OCI-LY1 (cell line): ENCODE measurements at regions not wholly inside any gene's neighbourhood (a gene's known extent, or its start where the extent isn't known, plus 50 kb on each side); places are given as distances from the start of the nearest gene placed in this dataset.

Source experiments
- H2AFZ ChIP-seq: fragments of 200-600 bp; sonication (generic), shearing (Covaris generic); 2 replicates; pipeline ENCODE4 v1.6.0; 2014; ENCODE audit warnings: antibody characterized with exemption, mild to moderate bottlenecking, low read length
- H3F3A ChIP-seq: fragments of 200-600 bp; sonication (generic), shearing (Covaris generic); 2 replicates; pipeline ENCODE4 v1.6.0; 2014; ENCODE audit warnings: mild to moderate bottlenecking, antibody characterized with exemption, low read length, moderate library complexity; ENCODE audit not compliant: insufficient read depth
- H3K27ac ChIP-seq: fragments of 200-600 bp; sonication (generic); 2 replicates; pipeline ENCODE4 v1.5.1; 2014; ENCODE audit warnings: low read length, mixed run types, mild to moderate bottlenecking, low read depth; ENCODE audit not compliant: poor library complexity, severe bottlenecking
- H3K27me3 ChIP-seq: fragments of 200-600 bp; sonication (generic); 2 replicates; pipeline ENCODE4 v1.6.0; 2014; ENCODE audit warnings: antibody characterized with exemption, mild to moderate bottlenecking, low read length, moderate library complexity; ENCODE audit not compliant: insufficient read depth
- H3K36me3 ChIP-seq: fragments of 200-600 bp; sonication (generic); 2 replicates; pipeline ENCODE4 v1.6.1; 2014; ENCODE audit warnings: mild to moderate bottlenecking, antibody characterized with exemption, low read length, moderate library complexity, mixed read lengths; ENCODE audit not compliant: insufficient read depth
- H3K4me1 ChIP-seq: fragments of 200-600 bp; sonication (generic); 2 replicates; pipeline ENCODE4 v1.5.1; 2014; ENCODE audit warnings: mild to moderate bottlenecking, low read length, moderate library complexity; ENCODE audit not compliant: insufficient read depth, severe bottlenecking
- H3K4me2 ChIP-seq: fragments of 200-600 bp; sonication (generic), shearing (Covaris generic); 2 replicates; pipeline ENCODE4 v1.6.1; 2014; ENCODE audit warnings: low read length
- H3K4me3 ChIP-seq: fragments of 200-600 bp; sonication (generic); 2 replicates; pipeline ENCODE4 v1.5.1; 2014; ENCODE audit warnings: low read length, low read depth, mild to moderate bottlenecking, mixed read lengths; ENCODE audit not compliant: poor library complexity, severe bottlenecking
- H3K79me2 ChIP-seq: fragments of 200-600 bp; shearing (Covaris generic); 2 replicates; pipeline ENCODE4 v1.6.1; 2016; ENCODE audit warnings: mixed run types, low read length, mixed read lengths; ENCODE audit not compliant: insufficient read depth
- H3K9ac ChIP-seq: fragments of 200-600 bp; sonication (generic), shearing (Covaris generic); 2 replicates; pipeline ENCODE4 v1.6.1; 2014; ENCODE audit warnings: mild to moderate bottlenecking, low read length, mixed read lengths
- H3K9me2 ChIP-seq: fragments of 200-600 bp; sonication (generic), shearing (Covaris generic); 2 replicates; pipeline ENCODE4 v1.6.1; 2014; ENCODE audit warnings: low read depth, mild to moderate bottlenecking, low read length, mixed read lengths
- H3K9me3 ChIP-seq: fragments of 200-600 bp; shearing (Covaris generic); 2 replicates; pipeline ENCODE4 v1.6.1; 2014; ENCODE audit warnings: low read length, mixed read lengths
- H4K20me1 ChIP-seq: fragments of 200-600 bp; sonication (generic), shearing (Covaris generic); 2 replicates; pipeline ENCODE4 v1.6.0; 2016; ENCODE audit warnings: mild to moderate bottlenecking, low read length; ENCODE audit not compliant: insufficient read depth
- CTCF ChIP-seq: fragments of 200-600 bp; sonication (generic), shearing (Covaris generic); IDR thresholded peaks from 2 replicates; pipeline ENCODE4 v1.5.1; 2017; ENCODE audit warnings: mild to moderate bottlenecking, antibody characterized with exemption, low read length, moderate library complexity, mixed read lengths
- EZH2 ChIP-seq: fragments of 200-600 bp; sonication (generic), shearing (Covaris generic); IDR thresholded peaks from 2 replicates; pipeline ENCODE4 v1.8.0; 2017; ENCODE audit warnings: borderline replicate concordance, mixed run types, mild to moderate bottlenecking, antibody characterized with exemption, low read length, moderate library complexity, mixed read lengths

GRCh38 chr14:65928995-65929394, 516.5 kb downstream of the FUT8 start:
- Histone ChIP-seq H3F3A (no peaks in the 10 kb centered on the region), H4K20me1 (no peaks in the 10 kb centered on the region), H3K9ac (no peak overlapping the region), H2AFZ (no peak overlapping the region), H3K79me2 (no peaks in the 10 kb centered on the region), H3K4me1 (no peaks in the 10 kb centered on the region), H3K27me3 (no peaks in the 10 kb centered on the region), H3K9me2 (no peaks in the 10 kb centered on the region), H3K9me3 (no peaks in the 10 kb centered on the region), H3K27ac (no peak overlapping the region), H3K4me2 (no peak overlapping the region), H3K4me3 (no peak overlapping the region), H3K36me3 (no peaks in the 10 kb centered on the region)
- TF ChIP-seq EZH2 (no peak), CTCF (no peak)

- Histone ChIP-seq H3K9ac (no peak overlapping the region), H3K36me3 (no peaks in the 10 kb centered on the region), H3K79me2 (no peaks in the 10 kb centered on the region), H3K9me3 (no peaks in the 10 kb centered on the region), H3F3A (no peaks in the 10 kb centered on the region), H3K27me3 (no peaks in the 10 kb centered on the region; the same call in 1 of the 2 replicates), H3K4me2 (no peak overlapping the region), H3K9me2 (no peaks in the 10 kb centered on the region), H3K27ac (no peak overlapping the region), H3K4me3 (no peak overlapping the region), H4K20me1 (no peaks in the 10 kb centered on the region), H3K4me1 (no peaks in the 10 kb centered on the region), H2AFZ (no peak overlapping the region)
- no peak for TF ChIP-seq EZH2
- TF ChIP-seq CTCF: no peak
Measured at GRCh38 chr14:65933400-65934069, 521.0 kb downstream of the FUT8 start.

- no peak overlapping the region for H2AFZ ChIP-seq
- no peaks in the 10 kb centered on the region for H3K9me3 ChIP-seq
- no peaks in the 10 kb centered on the region for H3K79me2 ChIP-seq
- H3K36me3 ChIP-seq: no peaks in the 10 kb centered on the region
- no peak overlapping the region for H3K27ac ChIP-seq
- H3K4me3 ChIP-seq: no peak overlapping the region
- no peak for TF ChIP-seq CTCF
- TF ChIP-seq EZH2: no peak
- no peaks in the 10 kb centered on the region for H3K9me2 ChIP-seq
- no peak overlapping the region for H3K4me2 ChIP-seq
- no peak overlapping the region for H3K9ac ChIP-seq
- H3K27me3 ChIP-seq: no peaks in the 10 kb centered on the region; the same call in 1 of the 2 replicates
- H4K20me1 ChIP-seq: no peaks in the 10 kb centered on the region
- no peaks in the 10 kb centered on the region for H3F3A ChIP-seq
- no peaks in the 10 kb centered on the region for H3K4me1 ChIP-seq
Measured at GRCh38 chr14:65934070-65934435, 521.5 kb downstream of the FUT8 start.
